ENCODE measurements at regions not wholly inside any gene's neighbourhood (a gene's known extent, or its start where the extent isn't known, plus 50 kb on each side); places are given as distances from the start of the nearest gene placed in this dataset.

- no peaks in the 10 kb centered on the region for H3K36me3 ChIP-seq (ENCODE audit: control insufficient read depth in 2 of 2, insufficient read depth in 2 of 2, low read length in 1 of 2)
- H3K4me1 ChIP-seq (ENCODE audit: control insufficient read depth in 2 of 2, insufficient read depth in 2 of 2, low read length in 1 of 2) = no peaks in the 10 kb centered on the region
- H3K27ac ChIP-seq (ENCODE audit: low read depth in 2 of 2, low read length in 1 of 2) = no peak overlapping the region
- H3K9me3 ChIP-seq (ENCODE audit: control insufficient read depth in 2 of 2, insufficient read depth in 1 of 2, low read depth in 1 of 2, low read length in 1 of 2) = no peaks in the 10 kb centered on the region
- H3K27me3 ChIP-seq (ENCODE audit: control insufficient read depth in 1 of 2, insufficient read depth in 2 of 2, low read length in 2 of 2) = no peaks in the 10 kb centered on the region
- H3K4me3 ChIP-seq (ENCODE audit: low read depth in 1 of 2, low read length in 2 of 2) = no peak overlapping the region
Observed at GRCh38 chr4:141783770-141784169, 147.4 kb downstream of the IL15 start.

GRCh38 chr4:141786946-141787345, 150.6 kb downstream of the IL15 start:
- Histone ChIP-seq H3K9me3 (ENCODE audit: control insufficient read depth in 2 of 2, insufficient read depth in 1 of 2, low read depth in 1 of 2, low read length in 1 of 2) (no peaks in the 10 kb centered on the region), H3K27ac (ENCODE audit: low read depth in 2 of 2, low read length in 1 of 2) (no peak overlapping the region), H3K4me3 (ENCODE audit: low read depth in 1 of 2, low read length in 2 of 2) (no peak overlapping the region), H3K36me3 (ENCODE audit: control insufficient read depth in 2 of 2, insufficient read depth in 2 of 2, low read length in 1 of 2) (no peaks in the 10 kb centered on the region), H3K4me1 (ENCODE audit: control insufficient read depth in 2 of 2, insufficient read depth in 2 of 2, low read length in 1 of 2) (no peaks in the 10 kb centered on the region), H3K27me3 (ENCODE audit: control insufficient read depth in 1 of 2, insufficient read depth in 2 of 2, low read length in 2 of 2) (no peaks in the 10 kb centered on the region)

GRCh38 chr4:141788169-141788915, 152.0 kb downstream of the IL15 start:
- Histone ChIP-seq H3K36me3 (ENCODE audit: control insufficient read depth in 2 of 2, insufficient read depth in 2 of 2, low read length in 1 of 2) (no peaks in the 10 kb centered on the region), H3K4me1 (ENCODE audit: control insufficient read depth in 2 of 2, insufficient read depth in 2 of 2, low read length in 1 of 2) (no peaks in the 10 kb centered on the region), H3K9me3 (ENCODE audit: control insufficient read depth in 2 of 2, insufficient read depth in 1 of 2, low read depth in 1 of 2, low read length in 1 of 2) (no peaks in the 10 kb centered on the region), H3K27ac (ENCODE audit: low read depth in 2 of 2, low read length in 1 of 2) (no peak overlapping the region), H3K4me3 (ENCODE audit: low read depth in 1 of 2, low read length in 2 of 2) (no peak overlapping the region), H3K27me3 (ENCODE audit: control insufficient read depth in 1 of 2, insufficient read depth in 2 of 2, low read length in 2 of 2) (no peaks in the 10 kb centered on the region)
- 73 to 74% methylated on average over 4 of the region's 4 CpGs for WGBS, 2 donors

GRCh38 chr4:141789716-141790115, 153.3 kb downstream of the IL15 start:
- H3K27ac ChIP-seq (ENCODE audit: low read depth in 2 of 2, low read length in 1 of 2) = no peak overlapping the region
- H3K36me3 ChIP-seq (ENCODE audit: control insufficient read depth in 2 of 2, insufficient read depth in 2 of 2, low read length in 1 of 2) = no peaks in the 10 kb centered on the region
- 89 to 96% methylated on average over 4 of the region's 4 CpGs for WGBS, 2 donors
- H3K9me3 ChIP-seq (ENCODE audit: control insufficient read depth in 2 of 2, insufficient read depth in 1 of 2, low read depth in 1 of 2, low read length in 1 of 2) = no peaks in the 10 kb centered on the region
- H3K27me3 ChIP-seq (ENCODE audit: control insufficient read depth in 1 of 2, insufficient read depth in 2 of 2, low read length in 2 of 2) = no peaks in the 10 kb centered on the region
- no peak overlapping the region for H3K4me3 ChIP-seq (ENCODE audit: low read depth in 1 of 2, low read length in 2 of 2)
- H3K4me1 ChIP-seq (ENCODE audit: control insufficient read depth in 2 of 2, insufficient read depth in 2 of 2, low read length in 1 of 2) = no peaks in the 10 kb centered on the region

- no peaks in the 10 kb centered on the region for H3K36me3 ChIP-seq (ENCODE audit: control insufficient read depth in 2 of 2, insufficient read depth in 2 of 2, low read length in 1 of 2)
- no peaks in the 10 kb centered on the region for H3K4me1 ChIP-seq (ENCODE audit: control insufficient read depth in 2 of 2, insufficient read depth in 2 of 2, low read length in 1 of 2)
- no peaks in the 10 kb centered on the region for H3K9me3 ChIP-seq (ENCODE audit: control insufficient read depth in 2 of 2, insufficient read depth in 1 of 2, low read depth in 1 of 2, low read length in 1 of 2)
- no peak overlapping the region for H3K27ac ChIP-seq (ENCODE audit: low read depth in 2 of 2, low read length in 1 of 2)
- H3K4me3 ChIP-seq (ENCODE audit: low read depth in 1 of 2, low read length in 2 of 2) = no peak overlapping the region
- WGBS, 2 donors = 90 to 94% methylated on average over 2 of the region's 2 CpGs
- no peaks in the 10 kb centered on the region for H3K27me3 ChIP-seq (ENCODE audit: control insufficient read depth in 1 of 2, insufficient read depth in 2 of 2, low read length in 2 of 2)
Observed at GRCh38 chr4:141792164-141792563, 155.8 kb downstream of the IL15 start.

GRCh38 chr4:141797966-141798365, 161.6 kb downstream of the IL15 start:
- no peaks in the 10 kb centered on the region for H3K4me1 ChIP-seq (ENCODE audit: control insufficient read depth in 2 of 2, insufficient read depth in 2 of 2, low read length in 1 of 2)
- WGBS, 2 donors = 96% methylated on average over 2 of the region's 2 CpGs
- no peaks in the 10 kb centered on the region for H3K9me3 ChIP-seq (ENCODE audit: control insufficient read depth in 2 of 2, insufficient read depth in 1 of 2, low read depth in 1 of 2, low read length in 1 of 2)
- no peak overlapping the region for H3K27ac ChIP-seq (ENCODE audit: low read depth in 2 of 2, low read length in 1 of 2)
- H3K4me3 ChIP-seq (ENCODE audit: low read depth in 1 of 2, low read length in 2 of 2) = no peak overlapping the region
- no peaks in the 10 kb centered on the region for H3K27me3 ChIP-seq (ENCODE audit: control insufficient read depth in 1 of 2, insufficient read depth in 2 of 2, low read length in 2 of 2)
- H3K36me3 ChIP-seq (ENCODE audit: control insufficient read depth in 2 of 2, insufficient read depth in 2 of 2, low read length in 1 of 2) = no peaks in the 10 kb centered on the region

- H3K36me3 ChIP-seq (ENCODE audit: control insufficient read depth in 2 of 2, insufficient read depth in 2 of 2, low read length in 1 of 2) = no peaks in the 10 kb centered on the region
- 83 to 88% methylated on average over 3 of the region's 3 CpGs for WGBS, 2 donors
- H3K27ac ChIP-seq (ENCODE audit: low read depth in 2 of 2, low read length in 1 of 2) = no peak overlapping the region
- no peaks in the 10 kb centered on the region for H3K4me1 ChIP-seq (ENCODE audit: control insufficient read depth in 2 of 2, insufficient read depth in 2 of 2, low read length in 1 of 2)
- no peaks in the 10 kb centered on the region for H3K9me3 ChIP-seq (ENCODE audit: control insufficient read depth in 2 of 2, insufficient read depth in 1 of 2, low read depth in 1 of 2, low read length in 1 of 2)
- no peak overlapping the region for H3K4me3 ChIP-seq (ENCODE audit: low read depth in 1 of 2, low read length in 2 of 2)
- no peaks in the 10 kb centered on the region for H3K27me3 ChIP-seq (ENCODE audit: control insufficient read depth in 1 of 2, insufficient read depth in 2 of 2, low read length in 2 of 2)
Observed at GRCh38 chr4:141801558-141801957, 165.2 kb downstream of the IL15 start.

- no peaks in the 10 kb centered on the region for H3K36me3 ChIP-seq (ENCODE audit: control insufficient read depth in 2 of 2, insufficient read depth in 2 of 2, low read length in 1 of 2)
- no peaks in the 10 kb centered on the region for H3K27me3 ChIP-seq (ENCODE audit: control insufficient read depth in 1 of 2, insufficient read depth in 2 of 2, low read length in 2 of 2)
- 73 to 81% methylated on average over 1 of the region's 1 CpG for WGBS, 2 donors
- no peaks in the 10 kb centered on the region for H3K4me1 ChIP-seq (ENCODE audit: control insufficient read depth in 2 of 2, insufficient read depth in 2 of 2, low read length in 1 of 2)
- no peaks in the 10 kb centered on the region for H3K9me3 ChIP-seq (ENCODE audit: control insufficient read depth in 2 of 2, insufficient read depth in 1 of 2, low read depth in 1 of 2, low read length in 1 of 2)
- no peak overlapping the region for H3K4me3 ChIP-seq (ENCODE audit: low read depth in 1 of 2, low read length in 2 of 2)
- H3K27ac ChIP-seq (ENCODE audit: low read depth in 2 of 2, low read length in 1 of 2) = no peak overlapping the region
Observed at GRCh38 chr4:141802333-141802732, 165.9 kb downstream of the IL15 start.

- Histone ChIP-seq H3K27me3 (ENCODE audit: control insufficient read depth in 1 of 2, insufficient read depth in 2 of 2, low read length in 2 of 2) (no peaks in the 10 kb centered on the region), H3K36me3 (ENCODE audit: control insufficient read depth in 2 of 2, insufficient read depth in 2 of 2, low read length in 1 of 2) (no peaks in the 10 kb centered on the region), H3K4me1 (ENCODE audit: control insufficient read depth in 2 of 2, insufficient read depth in 2 of 2, low read length in 1 of 2) (no peaks in the 10 kb centered on the region), H3K4me3 (ENCODE audit: low read depth in 1 of 2, low read length in 2 of 2) (no peak overlapping the region), H3K27ac (ENCODE audit: low read depth in 2 of 2, low read length in 1 of 2) (no peak overlapping the region), H3K9me3 (ENCODE audit: control insufficient read depth in 2 of 2, insufficient read depth in 1 of 2, low read depth in 1 of 2, low read length in 1 of 2) (no peaks in the 10 kb centered on the region)
- WGBS, 2 donors = 88 to 95% methylated on average over 1 of the region's 1 CpG
Observed at GRCh38 chr4:141804836-141805235, 168.5 kb downstream of the IL15 start.

- WGBS, 2 donors = 82 to 85% methylated on average over 4 of the region's 4 CpGs
- no peaks in the 10 kb centered on the region for H3K4me1 ChIP-seq (ENCODE audit: control insufficient read depth in 2 of 2, insufficient read depth in 2 of 2, low read length in 1 of 2)
- H3K27ac ChIP-seq (ENCODE audit: low read depth in 2 of 2, low read length in 1 of 2) = no peak overlapping the region
- no peaks in the 10 kb centered on the region for H3K27me3 ChIP-seq (ENCODE audit: control insufficient read depth in 1 of 2, insufficient read depth in 2 of 2, low read length in 2 of 2)
- no peak overlapping the region for H3K4me3 ChIP-seq (ENCODE audit: low read depth in 1 of 2, low read length in 2 of 2)
- H3K36me3 ChIP-seq (ENCODE audit: control insufficient read depth in 2 of 2, insufficient read depth in 2 of 2, low read length in 1 of 2) = no peaks in the 10 kb centered on the region
- no peaks in the 10 kb centered on the region for H3K9me3 ChIP-seq (ENCODE audit: control insufficient read depth in 2 of 2, insufficient read depth in 1 of 2, low read depth in 1 of 2, low read length in 1 of 2)
Observed at GRCh38 chr4:141807103-141807891, 170.9 kb downstream of the IL15 start.

Measured in esophagus (tissue), 2 donors.